Activated T-cell treated with anti-CD3 and anti-CD28 coated beads, Interleukin-2, amount 50 U/mL, for 4 hours (primary cell): ENCODE measurements at regions not wholly inside any gene's neighbourhood (a gene's known extent, or its start where the extent isn't known, plus 50 kb on each side); places are given as distances from the start of the nearest gene placed in this dataset.

ENCODE experiments used
- ATAC-seq, 2 donors: fragments of 200-7000 bp; cut with Tn5 transposase; one replicate each; pipeline ENCODE4 v1.10.0; 2021
- DNase-seq: peaks from one replicate; pipeline ENCODE4 v3.0.0-alpha.2; 2020
- H3K27me3 Mint-ChIP-seq: one replicate; pipeline ENCODE4 v1.8.0; 2021; ENCODE audit warnings: low read depth, mixed read lengths
- H3K36me3 Mint-ChIP-seq: one replicate; pipeline ENCODE4 v1.8.0; 2022; ENCODE audit warnings: mixed read lengths; ENCODE audit not compliant: insufficient read depth
- H3K4me1 Mint-ChIP-seq: one replicate; pipeline ENCODE4 v1.8.0; 2021; ENCODE audit warnings: low read depth, mixed read lengths
- H3K4me3 Mint-ChIP-seq: one replicate; pipeline ENCODE4 v1.8.0; 2021; ENCODE audit warnings: mild to moderate bottlenecking, moderate library complexity, mixed read lengths
- H3K9me3 Mint-ChIP-seq: one replicate; pipeline ENCODE4 v1.8.0; 2021; ENCODE audit warnings: mixed read lengths

DNA sequence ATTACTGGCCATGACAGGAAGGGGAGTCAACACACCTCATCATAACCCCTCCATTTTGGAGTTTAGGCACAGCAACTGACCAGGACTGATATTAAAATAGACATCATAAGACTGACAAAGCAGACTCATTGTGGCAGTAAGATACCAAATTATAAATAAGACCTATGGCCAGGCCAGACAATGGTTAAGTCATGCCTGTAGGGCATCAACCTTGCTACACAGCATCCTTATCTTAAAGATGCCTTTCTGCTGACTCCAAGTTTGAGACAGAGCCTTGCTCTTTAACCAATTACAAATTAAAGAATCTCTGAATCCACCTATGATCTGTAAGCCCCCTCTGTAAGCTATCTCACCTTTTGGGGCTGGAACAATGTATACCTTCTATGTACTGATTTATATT is 65.5 kb downstream of the VCX2 start:
- no peaks in the 10 kb centered on the region for H3K9me3 Mint-ChIP-seq
- no peak overlapping the region for H3K4me3 Mint-ChIP-seq
- no peaks in the 10 kb centered on the region for H3K27me3 Mint-ChIP-seq
- DNase-seq (no peak), ATAC-seq (no peak)
- H3K4me1 Mint-ChIP-seq: no peaks in the 10 kb centered on the region
- H3K36me3 Mint-ChIP-seq: no peaks in the 10 kb centered on the region

DNA sequence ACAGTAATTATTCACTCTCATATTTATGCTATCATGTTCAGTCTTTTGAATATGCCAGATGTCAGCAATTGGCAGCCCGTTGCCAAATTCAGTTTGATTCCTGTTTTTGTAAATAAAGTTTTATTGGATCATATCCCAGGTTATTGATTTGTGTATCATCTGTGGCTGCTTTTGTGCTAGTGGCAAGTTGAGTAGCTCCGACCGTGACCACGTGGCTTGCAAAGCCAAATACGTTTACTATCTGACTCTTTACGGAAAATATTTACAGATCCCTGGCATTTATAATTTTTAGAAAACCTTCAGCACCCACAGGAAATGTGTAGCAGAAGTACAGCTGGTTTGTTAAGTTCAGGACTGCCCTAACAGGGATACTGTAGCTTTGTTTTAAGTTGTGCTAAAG is 67.4 kb downstream of the VCX2 start:
- Mint-ChIP-seq H3K9me3 (no peaks in the 10 kb centered on the region), H3K4me1 (peaks cover 2% of the 10 kb centered on the region), H3K27me3 (no peaks in the 10 kb centered on the region), H3K4me3 (no peak overlapping the region), H3K36me3 (no peaks in the 10 kb centered on the region)
- DNase-seq: no peak
- no peak for ATAC-seq

DNA sequence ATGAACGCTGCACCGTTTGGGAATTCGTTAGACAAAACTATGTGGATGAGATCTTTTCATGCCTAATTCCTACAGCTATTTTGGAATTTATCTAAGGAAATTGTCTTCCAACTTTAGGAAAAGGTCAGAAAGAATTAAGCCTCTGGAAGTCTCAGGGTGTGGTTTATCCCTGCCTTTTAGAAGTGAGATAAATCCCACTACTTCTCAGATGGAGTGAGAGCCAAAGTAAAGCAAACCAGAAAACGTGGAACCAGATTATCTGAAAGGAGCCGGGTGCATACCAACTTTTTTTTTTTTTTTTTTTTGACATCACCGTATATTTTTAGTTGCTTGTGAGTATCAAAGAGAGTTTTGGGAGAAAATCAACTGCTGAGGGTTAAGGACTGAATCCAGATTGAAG is 79.6 kb downstream of the VCX2 start:
- H3K4me3 Mint-ChIP-seq: no peak overlapping the region
- DNase-seq (no peak), ATAC-seq (no peak)
- H3K36me3 Mint-ChIP-seq: no peaks in the 10 kb centered on the region
- H3K27me3 Mint-ChIP-seq: no peaks in the 10 kb centered on the region
- H3K9me3 Mint-ChIP-seq: no peaks in the 10 kb centered on the region
- H3K4me1 Mint-ChIP-seq: no peaks in the 10 kb centered on the region

DNA sequence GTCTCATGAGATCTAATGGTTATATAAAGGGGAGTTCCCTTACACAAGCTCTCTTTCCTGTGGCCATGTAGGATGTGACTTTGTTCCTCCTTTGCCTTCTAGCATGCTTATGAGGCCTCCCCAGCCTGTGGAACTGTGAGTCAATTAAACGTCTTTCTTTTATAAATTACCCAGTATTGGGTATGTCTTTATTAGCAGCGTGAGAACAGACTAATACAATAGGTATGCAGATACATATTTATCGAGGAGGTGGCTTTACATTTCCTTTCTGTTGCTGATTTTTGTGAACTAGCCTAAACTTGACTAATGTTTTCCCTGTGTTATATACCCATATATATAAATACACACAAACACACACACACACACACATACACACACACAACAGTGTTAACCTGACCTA is 80.2 kb downstream of the VCX2 start:
- no peaks in the 10 kb centered on the region for H3K27me3 Mint-ChIP-seq
- H3K9me3 Mint-ChIP-seq: no peaks in the 10 kb centered on the region
- H3K4me1 Mint-ChIP-seq: no peaks in the 10 kb centered on the region
- no peak for DNase-seq
- no peaks in the 10 kb centered on the region for H3K36me3 Mint-ChIP-seq
- ATAC-seq: no peak
- no peak overlapping the region for H3K4me3 Mint-ChIP-seq

DNA sequence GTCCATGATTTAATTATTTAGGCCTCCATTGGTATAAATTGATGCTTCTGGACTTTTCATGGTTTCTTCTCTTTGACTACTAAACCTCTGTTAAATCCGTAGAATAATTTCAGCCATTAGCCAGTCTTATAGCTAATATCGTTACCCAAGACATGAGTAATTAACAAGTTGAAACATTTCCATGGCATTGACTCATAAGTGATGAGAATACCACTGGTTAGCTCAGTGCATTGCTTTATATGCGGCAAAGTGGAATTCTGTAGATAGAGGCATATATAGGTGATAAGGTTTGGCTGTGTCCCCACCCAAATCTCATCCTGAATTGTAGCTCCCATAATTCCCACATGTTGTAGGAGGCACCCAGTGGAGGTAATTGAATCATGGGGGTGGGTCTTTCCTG is 80.6 kb downstream of the VCX2 start:
- Mint-ChIP-seq H3K4me1 (no peaks in the 10 kb centered on the region), H3K36me3 (no peaks in the 10 kb centered on the region)
- no peak for ATAC-seq

DNA sequence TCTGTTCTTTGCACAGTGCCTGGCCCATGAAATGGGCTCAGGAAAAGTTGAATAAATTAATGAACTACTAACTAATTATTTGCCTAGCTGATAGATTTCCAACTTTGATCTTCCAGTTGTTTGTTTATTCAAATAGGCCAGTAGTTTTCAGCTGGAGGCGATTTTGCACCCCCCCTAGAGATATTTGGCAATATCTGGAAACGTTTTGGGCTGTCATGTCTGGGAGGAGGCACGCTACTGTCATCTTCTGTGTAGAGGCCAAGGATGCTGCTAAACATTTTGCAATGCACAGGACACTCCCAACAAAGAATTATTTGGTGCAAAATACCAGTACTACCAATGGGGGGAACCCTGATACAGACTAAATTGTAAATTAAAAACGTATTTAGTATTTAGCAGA is 81.9 kb downstream of the VCX2 start:
- H3K9me3 Mint-ChIP-seq: no peaks in the 10 kb centered on the region
- DNase-seq (no peak), ATAC-seq (no peak)
- no peaks in the 10 kb centered on the region for H3K4me1 Mint-ChIP-seq
- H3K27me3 Mint-ChIP-seq: no peaks in the 10 kb centered on the region
- no peaks in the 10 kb centered on the region for H3K36me3 Mint-ChIP-seq
- H3K4me3 Mint-ChIP-seq: no peak overlapping the region

More for the DNA sequence above, 80.6 kb downstream of the VCX2 start:
- no peak for DNase-seq
- no peak overlapping the region for H3K4me3 Mint-ChIP-seq
- H3K9me3 Mint-ChIP-seq: no peaks in the 10 kb centered on the region
- no peaks in the 10 kb centered on the region for H3K27me3 Mint-ChIP-seq

DNA sequence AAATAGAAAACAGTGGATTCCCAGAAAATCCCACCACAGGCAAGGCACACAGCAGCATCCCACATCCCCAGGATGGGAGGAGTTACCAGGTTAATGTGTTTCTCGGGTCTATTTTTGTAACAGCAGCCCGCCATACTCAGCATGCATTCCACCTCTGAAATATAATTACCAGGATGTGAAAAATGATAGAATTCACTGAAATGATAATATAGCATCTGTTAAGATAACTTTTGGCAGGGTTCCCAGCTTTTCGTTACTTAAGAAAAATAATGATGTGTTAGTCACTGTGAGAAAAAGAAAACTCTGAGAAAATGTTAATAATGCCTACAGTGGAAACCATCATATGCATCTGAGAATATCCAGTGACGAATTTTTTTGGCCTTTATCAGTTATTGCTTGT is 87.1 kb downstream of the VCX2 start:
- ATAC-seq: no peak
- no peak overlapping the region for H3K4me3 Mint-ChIP-seq

DNA sequence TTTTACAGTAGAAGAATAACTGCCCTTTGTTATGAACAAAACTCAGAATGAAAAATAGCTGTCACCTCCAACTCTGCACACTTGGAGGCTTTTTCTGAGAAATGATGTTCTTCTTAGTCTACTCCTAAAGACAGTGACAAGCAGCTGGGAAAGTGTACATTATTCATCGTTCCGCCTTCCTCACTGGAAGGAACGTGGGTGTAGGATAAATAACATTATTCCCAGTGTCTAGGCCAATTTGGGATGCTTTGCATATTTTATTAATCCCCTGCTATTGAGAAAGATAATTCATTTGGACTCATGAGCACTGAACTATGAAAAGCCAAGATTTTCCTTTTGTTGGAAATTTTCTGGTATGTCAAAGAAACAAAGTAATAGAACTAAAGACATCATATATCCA is 87.8 kb downstream of the VCX2 start:
- ATAC-seq (no peak), DNase-seq (no peak)
- no peaks in the 10 kb centered on the region for H3K9me3 Mint-ChIP-seq
- no peaks in the 10 kb centered on the region for H3K36me3 Mint-ChIP-seq
- no peak overlapping the region for H3K4me3 Mint-ChIP-seq
- no peaks in the 10 kb centered on the region for H3K4me1 Mint-ChIP-seq
- no peaks in the 10 kb centered on the region for H3K27me3 Mint-ChIP-seq

More for the DNA sequence above, 87.1 kb downstream of the VCX2 start:
- no peak for DNase-seq
- H3K4me1 Mint-ChIP-seq: no peaks in the 10 kb centered on the region
- no peaks in the 10 kb centered on the region for H3K9me3 Mint-ChIP-seq
- H3K36me3 Mint-ChIP-seq: no peaks in the 10 kb centered on the region
- no peaks in the 10 kb centered on the region for H3K27me3 Mint-ChIP-seq

DNA sequence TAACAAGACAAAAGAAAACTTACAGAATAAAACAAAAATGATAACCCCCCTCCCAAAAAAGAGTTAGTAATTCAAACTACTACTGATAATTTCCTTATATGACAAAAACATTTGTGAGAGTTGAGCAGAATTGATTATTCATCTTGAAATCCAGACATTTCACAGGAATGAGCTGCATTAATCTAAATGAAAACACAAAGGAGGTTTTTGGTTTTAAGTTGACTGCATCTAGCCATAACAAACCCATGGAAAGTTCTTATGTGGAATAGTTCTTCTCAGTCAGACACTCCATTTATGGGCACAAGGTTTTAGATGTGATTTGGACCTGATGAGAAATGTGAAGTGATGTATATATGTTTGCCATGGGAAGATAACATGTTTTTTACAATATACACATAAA is 95.4 kb downstream of the VCX2 start:
- no peaks in the 10 kb centered on the region for H3K27me3 Mint-ChIP-seq
- no peaks in the 10 kb centered on the region for H3K9me3 Mint-ChIP-seq
- H3K4me1 Mint-ChIP-seq: no peaks in the 10 kb centered on the region
- DNase-seq (no peak), ATAC-seq (no peak)
- H3K36me3 Mint-ChIP-seq: no peaks in the 10 kb centered on the region
- H3K4me3 Mint-ChIP-seq: no peak overlapping the region

DNA sequence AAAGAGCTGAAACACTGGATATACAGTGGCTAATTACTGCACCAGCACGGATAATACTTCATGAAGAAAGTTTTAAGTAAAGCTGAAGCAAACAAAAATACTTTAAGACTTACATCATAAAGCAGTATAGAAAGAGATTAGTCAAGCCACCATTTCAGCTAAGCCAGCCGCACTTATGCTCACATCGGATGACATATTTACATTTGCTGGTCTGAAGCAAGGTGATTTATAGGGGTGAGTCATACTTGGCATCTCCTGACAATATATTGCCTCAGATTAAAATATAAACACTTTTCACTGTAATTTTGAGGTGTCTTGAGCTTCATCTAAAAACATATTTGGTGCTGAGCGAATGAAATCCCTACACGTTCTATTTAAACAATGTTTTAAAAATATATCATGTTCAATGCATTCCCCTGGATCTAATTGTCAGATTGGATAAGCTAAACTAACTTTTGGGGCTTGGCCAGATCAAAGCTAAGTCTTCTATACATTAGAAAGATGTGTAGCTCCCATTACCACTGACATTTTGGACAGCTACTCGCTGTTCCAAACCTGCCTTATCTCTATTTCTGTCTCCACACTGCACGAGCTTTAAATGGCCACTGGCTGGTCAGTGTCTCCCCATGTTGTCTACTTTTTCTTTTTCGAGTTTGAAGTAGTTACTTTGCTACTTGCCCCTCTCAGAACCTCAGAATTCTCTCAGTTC is 103.2 kb downstream of the VCX2 start:
- H3K27me3 Mint-ChIP-seq: no peaks in the 10 kb centered on the region
- no peak for ATAC-seq
- DNase-seq: no peak
- no peaks in the 10 kb centered on the region for H3K9me3 Mint-ChIP-seq
- no peak overlapping the region for H3K4me3 Mint-ChIP-seq
- H3K36me3 Mint-ChIP-seq: no peaks in the 10 kb centered on the region
- no peaks in the 10 kb centered on the region for H3K4me1 Mint-ChIP-seq

DNA sequence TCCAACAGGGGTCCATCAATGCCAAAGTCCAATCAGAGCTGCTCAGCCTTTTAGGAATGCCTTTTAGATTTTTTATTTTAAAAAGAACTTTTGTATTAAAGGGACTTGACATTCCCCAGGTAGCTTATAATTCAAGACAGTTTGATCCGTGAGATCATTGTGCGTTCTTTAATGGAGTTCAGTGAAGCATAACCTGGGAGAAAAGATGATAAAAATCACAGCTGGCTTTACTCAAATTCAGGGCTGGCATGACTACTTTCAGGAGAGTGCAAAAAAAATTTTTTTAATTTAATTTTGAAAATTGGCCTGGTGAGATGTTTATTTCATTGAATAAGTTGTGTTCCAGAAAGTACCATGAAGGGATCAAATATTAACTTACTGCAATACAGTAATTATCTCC is 118.2 kb downstream of the VCX2 start:
- Mint-ChIP-seq H3K4me3 (no peak overlapping the region), H3K4me1 (no peaks in the 10 kb centered on the region), H3K9me3 (no peaks in the 10 kb centered on the region), H3K36me3 (no peaks in the 10 kb centered on the region), H3K27me3 (no peaks in the 10 kb centered on the region)
- DNase-seq: no peak
- no peak for ATAC-seq

DNA sequence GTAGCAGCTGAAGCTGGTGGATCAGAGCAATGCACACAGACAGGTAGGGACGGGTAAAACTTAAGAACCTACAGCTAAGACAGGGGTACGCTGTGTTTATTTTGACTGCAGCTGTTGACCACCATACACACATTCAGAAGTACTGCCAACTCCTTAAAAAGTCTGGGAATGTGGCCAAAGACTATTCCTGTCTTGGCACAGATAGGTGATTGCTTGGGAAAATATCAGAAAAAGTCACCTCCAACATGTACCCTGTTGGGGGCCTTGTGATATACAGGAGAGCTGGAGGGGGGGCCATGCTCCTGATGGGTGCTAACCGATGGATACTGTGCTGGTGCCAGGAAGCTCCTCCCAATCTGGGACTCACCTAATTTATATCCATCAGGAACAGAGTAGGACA is 121.2 kb downstream of the VCX2 start:
- no peaks in the 10 kb centered on the region for H3K4me1 Mint-ChIP-seq
- H3K27me3 Mint-ChIP-seq: no peaks in the 10 kb centered on the region
- ATAC-seq (no peak), DNase-seq (no peak)
- no peak overlapping the region for H3K4me3 Mint-ChIP-seq
- no peaks in the 10 kb centered on the region for H3K9me3 Mint-ChIP-seq
- no peaks in the 10 kb centered on the region for H3K36me3 Mint-ChIP-seq

DNA sequence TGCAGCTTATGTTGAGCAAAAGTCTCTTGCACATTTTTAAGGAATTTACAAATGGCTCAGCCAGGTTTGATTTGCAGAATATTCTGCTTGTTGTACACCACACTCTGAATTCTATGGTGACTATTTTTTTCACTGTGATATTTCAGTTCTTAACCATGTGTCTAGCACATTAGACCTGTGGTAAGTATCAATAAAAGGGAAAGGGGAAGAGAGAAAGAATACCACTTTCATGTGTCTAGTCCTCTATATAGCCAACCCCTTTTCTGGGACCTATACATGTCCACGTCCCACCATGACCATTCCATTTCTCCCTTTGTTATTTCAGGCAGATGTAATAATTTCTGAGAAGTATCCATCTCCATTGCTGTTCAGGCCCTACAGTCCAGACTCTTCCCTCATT is 121.3 kb upstream of the PNPLA4 start:
- ATAC-seq: no peak
- no peak overlapping the region for H3K4me3 Mint-ChIP-seq
- no peaks in the 10 kb centered on the region for H3K36me3 Mint-ChIP-seq
- H3K9me3 Mint-ChIP-seq: no peaks in the 10 kb centered on the region
- no peaks in the 10 kb centered on the region for H3K4me1 Mint-ChIP-seq
- no peaks in the 10 kb centered on the region for H3K27me3 Mint-ChIP-seq
- DNase-seq: no peak

DNA sequence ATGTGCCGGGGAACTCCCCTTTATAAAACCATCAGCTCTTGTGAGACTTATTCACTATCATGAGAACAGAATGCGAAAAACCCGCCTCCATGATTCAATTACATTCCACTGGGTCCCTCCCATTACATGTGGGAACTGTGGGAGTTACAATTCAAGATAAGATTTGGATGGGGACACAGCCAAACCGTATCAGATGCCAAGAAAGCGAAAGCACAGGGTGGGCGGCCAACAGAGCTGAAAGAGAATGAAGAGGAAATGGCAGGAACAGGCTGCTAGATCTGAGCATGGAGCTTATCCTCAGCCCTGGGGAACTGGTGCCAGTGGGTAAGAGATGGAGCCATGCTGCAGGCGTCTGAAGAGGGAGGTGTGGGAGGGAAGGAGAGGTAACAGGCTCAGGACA is 117.7 kb upstream of the PNPLA4 start:
- Mint-ChIP-seq H3K36me3 (no peaks in the 10 kb centered on the region), H3K4me1 (no peaks in the 10 kb centered on the region), H3K4me3 (no peak overlapping the region), H3K9me3 (no peaks in the 10 kb centered on the region), H3K27me3 (no peaks in the 10 kb centered on the region)
- ATAC-seq (no peak), DNase-seq (no peak)

DNA sequence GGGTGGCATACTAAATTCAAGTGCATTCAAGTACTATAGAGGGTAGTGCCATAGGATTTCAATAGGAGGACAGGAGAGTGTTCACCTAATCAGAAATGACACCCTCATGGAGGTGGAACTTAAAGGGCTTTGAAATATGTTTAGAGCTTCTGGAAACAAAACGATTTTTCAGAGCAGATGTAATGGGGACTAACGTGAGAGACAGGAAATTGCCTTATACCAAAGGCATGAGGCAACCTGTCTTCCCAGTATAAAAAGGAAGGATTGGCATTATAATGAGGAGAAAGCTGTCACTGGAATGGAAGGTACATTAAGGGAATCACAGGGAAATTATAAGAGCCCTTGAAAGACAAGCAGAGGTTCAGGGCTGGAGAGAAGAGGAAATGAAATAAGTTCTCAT is 116.3 kb upstream of the PNPLA4 start:
- Mint-ChIP-seq H3K4me3 (no peak overlapping the region), H3K27me3 (no peaks in the 10 kb centered on the region), H3K4me1 (peaks cover 1% of the 10 kb centered on the region), H3K36me3 (no peaks in the 10 kb centered on the region), H3K9me3 (no peaks in the 10 kb centered on the region)
- ATAC-seq (no peak), DNase-seq (no peak)

DNA sequence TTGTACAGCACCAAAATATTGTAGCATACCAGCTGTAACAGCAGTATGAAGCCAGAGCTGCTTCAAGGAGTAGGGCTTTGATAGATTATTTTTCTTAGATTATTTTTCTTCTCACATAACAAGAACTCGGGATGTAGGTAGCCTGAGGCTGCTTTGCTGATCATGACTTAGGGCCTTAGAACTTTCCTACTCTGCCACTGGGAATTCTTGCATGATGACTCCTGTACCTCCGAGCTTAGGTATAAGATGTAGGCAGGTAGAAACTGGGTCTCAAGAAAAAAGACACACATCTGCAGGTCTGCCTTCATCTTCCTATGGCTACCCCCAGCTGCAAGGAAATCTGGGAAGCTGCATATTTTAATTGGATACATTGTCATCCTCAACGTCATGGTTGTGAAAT is 115.9 kb upstream of the PNPLA4 start:
- Mint-ChIP-seq H3K4me3 (no peak overlapping the region), H3K27me3 (no peaks in the 10 kb centered on the region), H3K4me1 (peaks cover 5% of the 10 kb centered on the region), H3K9me3 (no peaks in the 10 kb centered on the region), H3K36me3 (no peaks in the 10 kb centered on the region)
- no peak for DNase-seq
- no peak for ATAC-seq
